SU-DHL-6 (cell line): ENCODE measurements at regions not wholly inside any gene's neighbourhood (a gene's known extent, or its start where the extent isn't known, plus 50 kb on each side); places are given as distances from the start of the nearest gene placed in this dataset.
"Not testable (repeated sequence)": the region's sequence is repeated elsewhere in the genome, so short reads cannot be mapped to it uniquely, and the experiment has no call there.

ENCODE experiments used
- EZH2phosphoT487 ChIP-seq: fragments of 200-600 bp; sonication (generic), shearing (Covaris generic); conservative IDR thresholded peaks from 2 replicates; pipeline ENCODE4 v1.6.1; 2018; ENCODE audit warnings: mild to moderate bottlenecking, antibody characterized with exemption, low read length, moderate library complexity, mixed read lengths
- TF ChIP-seq, protein P1 (sequence below): fragments of 200-600 bp; sonication (generic); IDR thresholded peaks from one replicate; pipeline ENCODE4 v1.5.1; 2017; ENCODE audit warnings: antibody characterized with exemption, mild to moderate bottlenecking, low read length, moderate library complexity; ENCODE audit not compliant: insufficient read depth, poor library complexity, severe bottlenecking

DNA sequence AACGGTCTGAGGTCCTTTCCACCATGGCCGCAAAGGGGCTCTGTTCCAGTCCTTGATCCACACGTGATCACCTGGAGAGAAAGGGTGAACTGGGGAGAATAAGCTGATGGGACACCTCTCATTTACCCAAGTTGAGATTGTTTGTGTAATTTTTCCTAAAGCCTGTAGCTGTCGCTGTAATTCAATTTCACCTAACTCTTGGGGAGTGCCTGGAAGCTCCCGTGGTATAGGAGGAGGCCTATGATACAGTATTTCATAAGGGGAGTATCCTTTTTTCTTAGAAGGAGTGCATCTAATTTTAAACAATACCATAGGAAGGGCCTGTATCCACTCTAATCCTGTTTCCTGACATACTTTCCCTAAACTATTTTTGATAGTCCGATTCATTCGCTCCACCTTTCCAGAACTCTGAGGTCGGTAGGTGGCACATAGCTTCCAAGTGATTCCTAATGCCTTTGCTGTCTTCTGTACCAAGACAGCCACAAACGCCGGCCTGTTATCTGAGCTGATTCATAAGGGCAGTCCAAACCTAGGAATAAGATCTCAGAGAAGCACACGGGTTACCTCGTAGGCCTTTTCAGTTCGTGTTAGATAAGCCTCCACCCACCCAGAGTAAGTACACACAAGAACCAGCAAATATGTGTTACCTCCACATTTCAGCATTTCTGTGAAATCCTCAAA, 78.9 kb upstream of the VEPH1 start:
- TF ChIP-seq, protein P1, sequence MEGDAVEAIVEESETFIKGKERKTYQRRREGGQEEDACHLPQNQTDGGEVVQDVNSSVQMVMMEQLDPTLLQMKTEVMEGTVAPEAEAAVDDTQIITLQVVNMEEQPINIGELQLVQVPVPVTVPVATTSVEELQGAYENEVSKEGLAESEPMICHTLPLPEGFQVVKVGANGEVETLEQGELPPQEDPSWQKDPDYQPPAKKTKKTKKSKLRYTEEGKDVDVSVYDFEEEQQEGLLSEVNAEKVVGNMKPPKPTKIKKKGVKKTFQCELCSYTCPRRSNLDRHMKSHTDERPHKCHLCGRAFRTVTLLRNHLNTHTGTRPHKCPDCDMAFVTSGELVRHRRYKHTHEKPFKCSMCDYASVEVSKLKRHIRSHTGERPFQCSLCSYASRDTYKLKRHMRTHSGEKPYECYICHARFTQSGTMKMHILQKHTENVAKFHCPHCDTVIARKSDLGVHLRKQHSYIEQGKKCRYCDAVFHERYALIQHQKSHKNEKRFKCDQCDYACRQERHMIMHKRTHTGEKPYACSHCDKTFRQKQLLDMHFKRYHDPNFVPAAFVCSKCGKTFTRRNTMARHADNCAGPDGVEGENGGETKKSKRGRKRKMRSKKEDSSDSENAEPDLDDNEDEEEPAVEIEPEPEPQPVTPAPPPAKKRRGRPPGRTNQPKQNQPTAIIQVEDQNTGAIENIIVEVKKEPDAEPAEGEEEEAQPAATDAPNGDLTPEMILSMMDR: not testable (repeated sequence)
- not testable (repeated sequence) for TF ChIP-seq EZH2phosphoT487
